Stimulated activated CD8-positive, alpha-beta memory T cell treated with anti-CD3 and anti-CD28 coated beads, Interleukin-4, amount 100 ng/mL, for 48 hours (primary cell): ENCODE measurements at regions not wholly inside any gene's neighbourhood (a gene's known extent, or its start where the extent isn't known, plus 50 kb on each side); places are given as distances from the start of the nearest gene placed in this dataset.
A peak's percentile ranks its signal among the peaks of the same experiment; 100 is the strongest.

Experiments
- DNase-seq: peaks from one replicate; pipeline ENCODE4 v3.0.0-alpha.2; 2020

GRCh38 chr12:124406043-124406442 is 111.2 kb downstream of the RFLNA start:
- no peak for DNase-seq

- DNase-seq = no peak
These were observed 110.7 kb downstream of the RFLNA start for GRCh38 chr12:124405592-124405991.

DNA sequence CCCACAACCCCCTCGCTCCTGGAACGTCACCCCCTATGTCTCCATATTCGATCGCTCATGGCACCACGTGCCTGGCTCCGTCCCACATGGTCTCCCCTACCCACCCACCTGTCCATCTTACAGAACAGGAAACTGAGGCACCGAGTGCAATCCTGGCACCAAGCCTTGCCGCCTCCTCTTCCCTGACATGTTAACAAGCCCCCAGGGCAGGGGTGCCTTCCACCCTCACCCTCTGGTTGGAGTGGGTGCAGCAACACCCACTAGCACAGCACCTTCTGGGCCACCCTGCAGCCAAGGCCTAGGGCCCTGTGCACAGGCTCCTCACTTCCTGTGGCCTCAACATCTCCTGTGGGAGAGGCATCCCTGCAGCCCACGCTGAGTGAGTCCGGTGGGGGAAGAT is 110.3 kb downstream of the RFLNA start:
- no peak for DNase-seq

- DNase-seq = no peak
These were observed 109.4 kb downstream of the RFLNA start for GRCh38 chr12:124404162-124404784.

DNA sequence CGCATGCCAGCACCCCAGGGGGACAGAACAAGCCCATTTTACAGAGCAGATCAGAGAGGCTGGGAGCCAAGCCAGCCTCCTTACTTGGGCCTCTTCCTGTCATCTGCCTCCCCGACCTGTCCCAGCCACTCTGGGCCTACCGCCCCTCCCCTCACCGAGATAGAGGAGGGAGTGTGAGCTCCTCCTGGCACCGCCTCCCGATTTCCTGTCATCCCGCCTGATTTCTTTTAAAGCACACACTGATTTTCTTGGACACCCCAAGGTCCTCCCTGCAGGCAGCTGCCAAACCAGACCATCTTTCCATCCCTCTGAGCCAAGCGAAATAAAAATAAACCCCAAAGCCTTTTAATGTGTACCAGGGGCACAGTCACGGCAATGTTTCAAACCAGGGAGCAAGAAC is 108.4 kb downstream of the RFLNA start:
- no peak for DNase-seq

DNA sequence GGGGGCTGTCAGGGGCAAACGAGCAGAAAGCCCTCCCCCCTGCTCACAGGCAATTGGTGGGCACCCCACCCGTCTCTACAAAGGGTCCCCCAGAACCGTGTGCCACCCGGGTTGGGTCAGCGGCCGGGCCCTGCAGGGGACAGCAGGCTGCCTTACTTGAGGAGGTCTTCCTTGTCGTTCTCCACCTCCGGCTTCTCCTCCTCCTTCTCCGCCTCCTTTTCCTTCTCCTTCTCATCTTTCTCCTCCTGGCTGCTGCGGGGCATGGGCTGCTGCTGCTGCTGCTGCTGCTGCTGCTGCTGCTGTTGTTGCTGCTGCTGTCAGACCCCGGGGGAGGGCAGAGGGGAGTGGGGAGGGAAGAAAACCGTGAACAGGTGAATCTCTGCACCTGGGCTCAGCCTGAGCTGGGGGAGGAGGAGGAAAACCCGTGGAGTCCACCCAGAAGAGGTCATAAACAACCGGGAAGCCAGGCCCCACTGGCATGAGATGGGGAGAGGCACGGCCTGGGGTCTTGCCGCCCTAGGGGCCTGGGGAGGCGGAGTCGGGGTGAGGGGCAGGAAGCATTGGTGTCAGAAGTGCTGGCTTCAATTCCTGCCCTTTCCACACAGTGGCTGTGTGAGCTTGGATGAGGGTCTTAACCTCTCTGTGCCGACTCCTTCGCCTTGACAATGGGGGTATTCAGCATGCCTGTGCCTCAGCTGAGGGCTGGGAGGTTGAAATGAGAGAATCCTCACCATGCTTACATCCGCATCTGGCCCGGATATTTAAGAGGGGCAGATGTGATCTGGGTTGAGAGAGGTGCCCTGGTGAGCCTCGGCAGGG is 107.6 kb downstream of the RFLNA start:
- DNase-seq = no peak

DNA sequence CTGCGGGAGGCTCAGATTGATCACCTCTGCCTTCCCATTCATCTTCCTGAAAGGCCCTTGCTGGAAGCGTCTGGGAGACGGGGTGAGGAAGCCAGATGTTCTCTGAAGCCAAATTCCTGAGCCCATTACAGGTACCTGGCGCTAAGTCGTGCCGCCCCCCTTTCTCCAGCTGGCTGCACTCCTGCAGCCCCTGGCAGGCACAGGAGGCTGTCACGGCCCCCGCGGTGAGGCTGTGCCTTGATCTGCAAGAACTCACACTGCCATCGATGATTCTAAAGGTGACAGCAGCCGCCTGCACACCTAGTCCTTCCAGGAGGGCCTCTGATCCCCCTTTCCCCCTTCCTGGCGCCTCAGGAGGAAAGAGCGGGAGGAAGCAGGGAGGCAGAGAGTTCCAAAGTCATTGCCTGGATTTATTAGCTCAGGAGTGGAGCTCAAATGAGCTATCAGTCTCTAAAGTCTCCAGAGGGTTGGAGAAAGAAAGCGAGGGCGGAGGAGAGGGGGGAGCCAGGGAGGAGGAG is 106.9 kb downstream of the RFLNA start:
- no peak for DNase-seq

GRCh38 chr12:124400124-124400523 is 105.2 kb downstream of the RFLNA start:
- no peak for DNase-seq

DNA sequence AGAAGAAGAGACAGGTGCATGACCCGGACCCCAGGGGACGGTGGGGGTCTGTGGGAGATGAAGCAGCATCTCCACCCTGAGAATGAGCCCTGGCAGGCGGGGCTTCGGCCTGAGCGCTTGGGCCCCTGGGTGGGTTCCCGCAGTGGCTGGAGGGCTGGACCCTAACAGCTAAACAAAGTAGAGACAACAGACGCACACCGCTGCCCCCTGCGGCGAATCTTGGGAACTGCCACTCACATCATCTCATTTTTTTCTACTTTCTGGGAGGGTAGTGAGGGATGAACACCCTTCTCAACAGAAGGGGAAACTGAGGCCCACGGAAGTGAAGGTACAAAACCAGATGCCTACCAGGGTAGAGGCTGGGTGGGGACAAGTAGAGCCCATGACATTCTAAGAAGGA is 104.7 kb downstream of the RFLNA start:
- DNase-seq = peak; percentile 58

DNA sequence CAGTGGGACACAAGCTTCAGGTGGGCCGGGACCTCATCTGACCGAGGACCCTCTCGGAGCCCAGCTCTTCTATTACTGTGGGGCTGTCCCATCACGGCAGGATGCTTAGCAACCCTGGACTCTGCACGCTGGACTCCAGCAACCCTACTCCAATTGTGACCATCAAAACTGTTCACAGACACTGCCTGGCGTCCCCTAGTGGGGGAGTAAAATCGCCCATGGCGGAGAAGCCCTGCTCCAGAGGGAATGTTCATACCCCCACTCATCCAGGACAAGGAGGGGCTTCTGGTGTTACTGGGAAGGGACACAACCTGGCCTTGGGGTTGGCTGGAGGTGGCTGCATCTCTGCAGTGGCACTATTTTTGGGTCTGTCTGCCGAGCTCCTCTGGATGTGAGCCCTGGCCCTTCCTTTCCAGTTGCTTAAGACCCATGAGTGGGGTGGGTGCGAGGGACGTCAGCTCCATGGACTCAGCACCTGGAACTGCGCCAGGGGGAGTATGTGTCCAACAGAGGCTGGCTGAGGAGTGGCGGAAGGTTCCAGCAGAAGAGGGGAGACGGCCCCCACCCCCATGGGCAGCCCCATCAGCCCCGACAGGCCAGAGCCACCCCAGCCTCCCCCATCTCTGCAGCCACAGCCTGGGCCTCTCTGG is 103.8 kb downstream of the RFLNA start:
- DNase-seq = no peak

DNA sequence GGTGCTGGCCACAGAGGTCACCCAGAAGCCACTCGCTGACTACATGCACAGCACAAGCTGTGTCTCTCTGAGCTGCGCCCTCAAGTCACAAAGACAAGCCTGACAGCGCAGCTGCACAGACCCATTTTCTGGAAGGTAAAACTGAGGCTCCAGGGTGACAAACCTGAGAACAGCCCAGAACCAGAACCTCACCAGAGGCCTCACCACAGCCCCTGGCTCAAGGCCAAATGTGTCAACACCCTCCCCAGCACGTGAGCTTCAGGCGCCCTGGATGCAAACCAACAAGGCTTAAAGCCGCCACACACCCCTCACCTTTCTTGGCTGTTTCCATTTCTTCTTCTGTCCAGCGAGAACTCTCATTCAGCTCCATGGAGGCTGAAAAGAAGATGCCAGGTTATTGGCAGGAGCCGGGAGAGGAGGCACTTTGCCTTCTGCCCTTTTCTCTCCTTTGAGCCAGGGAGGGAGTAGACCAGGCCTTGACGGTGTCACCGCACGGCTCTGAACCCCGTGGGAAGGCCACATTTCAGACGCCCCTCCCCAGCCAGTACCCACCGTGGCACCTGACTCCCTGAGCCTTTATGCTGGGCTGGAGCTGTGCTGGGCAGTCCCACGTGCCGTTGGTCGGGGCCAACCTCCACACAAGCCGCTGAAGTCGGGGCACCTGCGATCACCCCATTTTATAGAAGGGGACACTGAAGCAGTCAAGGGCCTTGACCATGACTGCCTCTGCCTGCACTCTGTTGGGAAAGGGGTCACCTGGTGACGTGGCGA is 103.1 kb downstream of the RFLNA start:
- no peak for DNase-seq

DNA sequence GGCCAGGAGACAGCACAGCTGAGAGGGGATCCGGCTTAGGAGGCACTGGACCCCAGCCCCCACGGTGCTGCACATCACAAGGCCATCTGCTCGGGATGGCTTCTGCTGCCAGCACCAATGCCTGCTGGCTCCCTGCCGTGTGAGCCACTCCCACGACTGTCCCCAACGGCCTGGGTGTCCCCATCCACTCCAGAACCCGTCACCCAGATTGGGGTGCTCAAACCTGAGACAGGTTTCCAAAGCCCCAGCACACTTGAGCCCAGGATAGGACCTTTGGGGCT is 102.4 kb downstream of the RFLNA start:
- DNase-seq = no peak

- DNase-seq = no peak
These were observed 101.9 kb downstream of the RFLNA start for GRCh38 chr12:124396544-124397398.

DNA sequence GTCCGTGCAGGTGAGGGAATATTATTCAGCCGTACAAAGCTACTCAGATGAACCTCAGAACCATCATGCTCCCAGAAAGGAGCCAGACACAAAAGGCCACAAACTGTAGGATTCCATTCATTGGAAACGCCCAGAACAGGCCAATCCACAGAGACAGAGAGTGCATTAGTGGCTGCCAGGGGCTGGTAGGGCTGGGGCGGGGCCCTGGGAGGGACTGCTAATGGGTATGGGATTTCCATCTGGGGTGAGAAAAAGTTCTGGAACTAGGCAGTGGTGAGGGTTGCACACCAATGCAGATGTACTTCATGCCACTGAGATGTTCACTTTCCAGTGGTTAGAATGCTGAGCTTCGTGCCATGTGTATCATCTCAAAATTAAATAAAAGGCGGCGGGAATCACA is 101.1 kb downstream of the RFLNA start:
- no peak for DNase-seq

DNA sequence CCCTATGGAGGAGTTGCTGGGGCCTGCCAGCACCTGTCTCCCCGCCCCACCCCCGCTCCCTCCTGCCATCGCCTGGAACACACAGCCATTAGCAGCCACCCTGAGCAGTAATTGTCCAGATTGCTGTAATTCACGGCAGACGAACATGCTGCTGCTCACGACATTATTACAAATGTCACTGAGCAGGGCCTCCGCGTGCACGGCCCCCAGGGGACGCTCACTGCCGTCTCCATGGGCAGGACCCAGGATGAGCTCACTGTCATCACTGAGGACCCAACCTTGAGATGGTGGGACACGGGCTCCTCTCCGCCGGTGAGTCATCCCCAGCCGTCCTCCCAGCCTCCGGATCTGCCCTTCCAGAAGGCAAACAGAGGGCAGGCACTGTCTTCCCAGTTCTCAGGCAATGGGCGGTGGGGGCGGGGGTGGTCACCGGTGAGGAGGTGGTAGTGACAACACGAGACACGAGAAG is 100.4 kb downstream of the RFLNA start:
- no peak for DNase-seq

- no peak for DNase-seq
These were observed 99.7 kb downstream of the RFLNA start for GRCh38 chr12:124394462-124395128.

- DNase-seq = no peak
These were observed 98.9 kb downstream of the RFLNA start for GRCh38 chr12:124393831-124394230.

DNA sequence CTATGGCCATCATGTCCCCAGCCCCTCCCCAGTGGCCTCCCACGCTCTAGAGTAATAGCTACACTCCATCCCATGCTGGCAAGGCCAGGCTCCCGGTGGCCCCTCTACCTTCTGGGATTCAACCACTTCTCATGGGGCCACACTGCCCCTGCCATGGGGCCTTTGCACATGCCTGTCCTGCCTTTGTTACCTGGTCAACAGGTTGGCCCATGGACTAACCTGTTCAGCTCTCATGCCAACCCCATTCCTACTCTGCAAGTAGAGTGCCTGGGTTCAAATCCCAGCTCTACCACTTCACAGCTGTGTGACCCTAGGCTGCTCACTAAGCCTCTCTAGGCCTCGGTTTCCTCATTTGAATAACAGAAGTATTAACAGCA is 98.5 kb downstream of the RFLNA start:
- DNase-seq = no peak

- no peak for DNase-seq
These were observed 97.9 kb downstream of the RFLNA start for GRCh38 chr12:124392667-124393413.

GRCh38 chr12:124392271-124392666 is 97.4 kb downstream of the RFLNA start:
- peak; percentile 36 for DNase-seq
